Right cardiac atrium (tissue), 5 donors: ENCODE measurements at regions not wholly inside any gene's neighbourhood (a gene's known extent, or its start where the extent isn't known, plus 50 kb on each side); places are given as distances from the start of the nearest gene placed in this dataset.
"Not testable (repeated sequence)": the region's sequence is repeated elsewhere in the genome, so short reads cannot be mapped to it uniquely, and the experiment has no call there.

Experiments used
- ATAC-seq, 2 donors: fragments of 200-7000 bp; cut with Tn5 transposase; one replicate each; pipeline versions ENCODE4 v1.8.0 to v1.9.1; 2020; ENCODE audit warnings: moderate library complexity in 2 of 2, mild to moderate bottlenecking in 1 of 2
- DNase-seq, 3 donors: peaks; one replicate each; pipeline ENCODE4 v3.0.0-alpha.2; 2020
- H3K27ac ChIP-seq: one replicate; pipeline ENCODE4 v1.5.1; 2013; ENCODE audit warnings: mild to moderate bottlenecking, low read length, control low read depth, moderate library complexity
- H3K27me3 ChIP-seq: one replicate; pipeline ENCODE4 v1.6.1; 2013; ENCODE audit not compliant: control insufficient read depth, insufficient read depth
- H3K4me1 ChIP-seq: one replicate; pipeline ENCODE4 v1.6.1; 2013; ENCODE audit warnings: low read length; ENCODE audit not compliant: control insufficient read depth, insufficient read depth
- H3K4me3 ChIP-seq: one replicate; pipeline ENCODE4 v1.5.1; 2013; ENCODE audit warnings: low read length, control low read depth
- H3K9me3 ChIP-seq: one replicate; pipeline ENCODE4 v1.6.1; 2013; ENCODE audit warnings: low read length; ENCODE audit not compliant: control insufficient read depth
- WGBS: extraction: QIAGEN DNeasy Blood & Tissue Kit; methylation state at CpG from one replicate; pipeline ENCODE4 v1.1.7; 2013; 5-methylcytosine and 5-hydroxymethylcytosine counted together
- intact Hi-C, 4 donors: fragments of 100-400 bp; cut with DNase I; formaldehyde crosslinking; loops; one replicate each; pipeline versions ENCODE4 v1.11.0 to v1.14.0; 2022 to 2023
- donor health status: healthy with polysubstance abuse.
- donor health status: DM: no; HTN: yes; CAD: no.
- donor health status: DM: no; HTN: no; CAD: no.
- donor health status: DM: no; HTN: yes; CAD: no; lungs with severe emphysema.
- donor health status: DM: yes; HTN: yes; CAD: no.

DNA sequence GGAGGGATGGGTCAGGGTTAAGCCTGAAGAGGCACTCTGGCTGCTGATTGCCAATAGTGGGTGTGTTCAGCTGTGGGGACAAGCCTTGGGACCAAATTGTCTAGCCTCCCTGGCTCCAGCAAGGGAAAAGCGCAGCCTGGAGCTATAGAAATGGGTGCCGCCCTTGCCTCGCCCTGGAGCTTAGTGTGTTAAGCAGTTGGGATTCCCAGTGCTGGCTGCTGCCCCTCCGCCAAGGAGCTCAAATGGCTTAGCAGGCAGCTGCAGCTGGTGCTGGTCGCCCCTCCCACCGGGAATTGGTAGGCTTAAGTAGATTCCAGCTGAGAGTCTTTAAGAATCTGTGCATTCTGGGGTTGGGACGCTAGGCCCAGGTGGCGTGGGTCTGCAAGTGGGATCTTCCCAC, 662.9 kb upstream of the TBL1XR1 start:
- intact Hi-C loops, result no loop called here
- Histone ChIP-seq H3K27me3 (no peaks in the 10 kb centered on the region), H3K27ac (no peak overlapping the region), H3K4me3 (no peak overlapping the region), H3K4me1 (no peaks in the 10 kb centered on the region), H3K9me3 (no peaks in the 10 kb centered on the region)
- DNase-seq (no peak), ATAC-seq (no peak)
- WGBS, result 96% methylated on average over 8 of the region's 8 CpGs

DNA sequence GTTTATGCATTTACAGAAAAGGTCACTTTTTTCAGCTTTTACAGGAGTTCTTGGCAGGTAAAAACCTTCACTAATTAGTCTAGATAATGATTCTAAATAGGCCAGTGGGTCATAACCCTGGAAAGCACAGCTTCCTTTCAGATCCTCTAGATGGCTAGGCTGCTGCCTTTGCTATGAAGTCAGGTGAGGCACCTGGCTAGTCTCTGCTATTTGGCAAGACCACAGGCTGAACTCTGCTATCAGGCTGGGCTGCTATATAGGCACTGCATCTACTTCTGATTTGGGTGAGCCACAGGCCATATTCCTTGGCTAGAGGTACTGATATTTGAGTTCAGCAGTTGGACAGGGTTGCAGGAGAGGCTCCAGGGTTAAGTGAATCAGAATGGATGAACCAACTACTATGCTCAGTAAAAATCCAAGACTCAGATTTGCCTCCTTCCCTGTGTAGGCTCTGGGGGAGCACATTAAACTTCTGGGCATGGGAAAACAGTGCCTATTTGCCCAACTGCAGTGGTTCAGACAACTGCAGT, 665.7 kb upstream of the TBL1XR1 start:
- Histone ChIP-seq H3K4me1 (no peaks in the 10 kb centered on the region), H3K27me3 (no peaks in the 10 kb centered on the region), H3K9me3 (no peaks in the 10 kb centered on the region), H3K4me3 (no peak overlapping the region), H3K27ac (no peak overlapping the region)
- ATAC-seq, result no peak
- intact Hi-C loops, result no loop called here
- DNase-seq, result no peak

DNA sequence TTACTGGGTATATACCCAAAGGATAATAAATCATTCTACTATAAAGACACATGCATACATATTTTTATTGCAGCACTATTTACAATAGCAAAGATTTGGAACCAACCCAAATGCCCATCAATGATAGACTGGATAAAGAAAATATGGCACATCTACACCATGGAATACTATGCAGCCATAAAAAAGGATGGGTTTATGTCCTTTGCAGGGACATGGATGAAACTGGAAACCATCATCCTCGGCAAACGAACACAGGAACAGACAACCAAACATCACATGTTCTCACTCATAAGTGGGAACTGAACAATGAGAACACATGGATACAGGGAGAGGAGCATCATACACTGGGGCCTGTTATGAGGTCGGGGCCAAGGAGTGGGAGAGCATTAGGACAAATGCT, 665.0 kb upstream of the KCNMB2 start:
- DNase-seq, H3K27me3 ChIP-seq, intact Hi-C loops, H3K9me3 ChIP-seq, H3K4me3 ChIP-seq, H3K27ac ChIP-seq, ATAC-seq, H3K4me1 ChIP-seq: not testable (repeated sequence)
- WGBS, result 99% methylated on average over 3 of the region's 3 CpGs

DNA sequence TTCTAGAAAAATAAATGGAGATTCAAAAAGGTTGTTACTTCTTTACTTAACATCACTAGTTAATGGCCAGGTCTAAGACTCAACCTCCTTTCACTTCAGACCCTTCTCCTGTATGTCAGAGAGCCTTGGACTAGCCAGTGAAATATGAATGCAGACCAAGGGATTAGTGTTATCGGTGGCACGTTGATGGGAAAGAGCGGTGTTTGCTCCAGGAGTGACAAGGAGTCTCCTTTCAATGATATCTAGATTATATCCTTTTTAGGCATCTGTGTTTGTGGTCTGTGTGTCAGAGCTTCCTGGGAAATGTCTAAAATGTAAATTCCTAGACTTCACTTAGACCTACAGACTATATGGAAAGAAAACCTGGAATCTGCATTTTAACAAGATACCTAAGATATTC, 658.0 kb upstream of the KCNMB2 start:
- WGBS, result 75% methylated on average over 3 of the region's 3 CpGs
- ATAC-seq (no peak), DNase-seq (no peak)
- H3K27ac ChIP-seq, result no peak overlapping the region
- H3K4me1 ChIP-seq, result no peaks in the 10 kb centered on the region
- intact Hi-C loops, result no loop called here
- no peaks in the 10 kb centered on the region for H3K9me3 ChIP-seq
- H3K4me3 ChIP-seq, result no peak overlapping the region
- H3K27me3 ChIP-seq, result no peaks in the 10 kb centered on the region

DNA sequence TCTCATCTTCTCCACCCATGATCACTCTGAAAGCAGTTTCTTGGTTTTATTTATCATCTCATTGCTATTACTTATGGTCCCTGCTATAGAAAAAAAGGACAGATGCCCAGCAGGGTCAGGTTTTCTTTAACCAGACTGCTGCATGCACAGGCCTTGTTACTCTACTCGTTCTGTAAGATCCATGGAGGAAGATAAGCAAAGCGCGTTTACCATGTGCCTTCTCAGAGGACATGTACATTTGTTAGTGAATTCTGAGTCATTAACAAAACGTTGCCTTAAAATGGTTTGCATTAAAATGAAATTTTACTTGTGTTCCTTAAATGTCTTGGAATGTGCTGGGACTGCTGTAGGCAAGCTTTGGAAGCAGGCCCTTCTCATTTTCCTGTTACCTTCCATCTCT, 657.3 kb upstream of the KCNMB2 start:
- WGBS, result 88% methylated on average over 4 of the region's 4 CpGs
- Histone ChIP-seq H3K27me3 (no peaks in the 10 kb centered on the region), H3K4me3 (no peak overlapping the region), H3K4me1 (no peaks in the 10 kb centered on the region), H3K9me3 (no peaks in the 10 kb centered on the region), H3K27ac (no peak overlapping the region)
- intact Hi-C loops, result no loop called here
- ATAC-seq (no peak), DNase-seq (no peak)

DNA sequence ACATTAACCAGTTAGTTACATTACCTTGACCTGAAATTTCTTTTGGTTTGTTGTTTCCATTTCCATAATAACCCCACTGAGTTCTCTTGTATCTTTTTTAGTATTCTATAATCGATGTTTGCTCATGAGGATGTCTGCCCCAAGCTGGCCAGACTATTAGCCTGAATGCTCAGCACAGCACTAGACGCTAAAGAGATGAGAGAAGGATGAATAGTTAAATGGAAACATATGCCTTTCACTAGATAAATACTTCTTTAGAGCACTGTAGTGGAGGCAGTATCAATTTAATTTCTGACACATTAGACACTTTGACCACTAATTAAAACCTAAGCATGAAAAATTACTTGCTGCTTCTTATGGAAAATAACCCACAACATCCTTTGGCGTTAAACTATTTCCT, 654.9 kb upstream of the KCNMB2 start:
- no peak for ATAC-seq
- H3K27ac ChIP-seq, result no peak overlapping the region
- intact Hi-C loops, result no loop called here
- no peaks in the 10 kb centered on the region for H3K9me3 ChIP-seq
- WGBS, result 80% methylated on average over 3 of the region's 3 CpGs
- no peaks in the 10 kb centered on the region for H3K27me3 ChIP-seq
- no peaks in the 10 kb centered on the region for H3K4me1 ChIP-seq
- no peak overlapping the region for H3K4me3 ChIP-seq
- no peak for DNase-seq

DNA sequence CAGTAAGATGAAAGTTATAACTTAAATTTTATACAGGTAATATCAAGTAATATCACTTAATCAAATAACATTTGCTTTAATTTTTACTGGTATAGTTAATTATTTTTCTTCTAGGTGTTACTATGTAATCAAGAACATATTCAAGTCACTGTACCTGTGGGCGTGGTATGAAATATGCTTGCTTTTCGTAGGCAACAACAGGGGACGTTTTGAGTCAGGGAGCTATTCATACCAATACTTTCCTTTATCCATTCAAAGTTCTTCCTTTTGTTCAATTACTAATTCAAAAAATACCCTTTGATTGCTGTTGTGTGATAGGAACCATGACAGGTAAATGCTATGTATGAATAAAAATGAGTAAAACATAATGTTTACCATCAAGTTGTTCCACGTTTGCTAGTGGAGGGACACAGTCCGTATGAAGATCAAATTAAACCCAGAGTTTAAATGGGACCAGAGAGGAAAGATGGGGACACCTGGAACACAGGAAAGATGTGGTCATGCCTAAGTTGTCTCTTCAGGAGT, 654.0 kb upstream of the KCNMB2 start:
- H3K4me3 ChIP-seq, result no peak overlapping the region
- intact Hi-C loops, result no loop called here
- no peak overlapping the region for H3K27ac ChIP-seq
- DNase-seq (no peak), ATAC-seq (no peak)
- no peaks in the 10 kb centered on the region for H3K4me1 ChIP-seq
- 95% methylated on average over 5 of the region's 5 CpGs for WGBS
- no peaks in the 10 kb centered on the region for H3K9me3 ChIP-seq
- H3K27me3 ChIP-seq, result no peaks in the 10 kb centered on the region

DNA sequence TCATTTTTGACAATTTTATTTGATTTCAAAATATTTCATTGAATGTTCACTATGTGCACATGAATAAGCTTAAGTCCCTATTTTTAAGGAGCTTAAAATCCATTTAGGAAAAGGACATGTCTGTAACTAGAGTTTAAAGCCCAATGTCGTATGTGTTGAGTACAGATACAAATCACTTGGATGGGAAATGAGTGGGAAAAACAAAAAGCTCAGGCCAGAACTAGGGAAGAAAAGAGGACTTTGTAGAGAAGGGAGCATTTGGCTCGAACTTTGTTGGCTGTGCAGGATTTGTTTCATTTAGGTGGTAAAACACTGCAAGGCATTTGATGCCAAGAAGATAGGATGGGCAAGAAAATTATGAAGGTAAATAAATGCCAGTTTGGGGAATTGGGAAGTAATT, 653.1 kb upstream of the KCNMB2 start:
- ATAC-seq (no peak), DNase-seq (no peak)
- Histone ChIP-seq H3K27ac (no peak overlapping the region), H3K4me3 (no peak overlapping the region), H3K4me1 (no peaks in the 10 kb centered on the region), H3K9me3 (no peaks in the 10 kb centered on the region), H3K27me3 (no peaks in the 10 kb centered on the region)
- WGBS, result 35% methylated on average over 2 of the region's 2 CpGs
- intact Hi-C loops, result no loop called here

DNA sequence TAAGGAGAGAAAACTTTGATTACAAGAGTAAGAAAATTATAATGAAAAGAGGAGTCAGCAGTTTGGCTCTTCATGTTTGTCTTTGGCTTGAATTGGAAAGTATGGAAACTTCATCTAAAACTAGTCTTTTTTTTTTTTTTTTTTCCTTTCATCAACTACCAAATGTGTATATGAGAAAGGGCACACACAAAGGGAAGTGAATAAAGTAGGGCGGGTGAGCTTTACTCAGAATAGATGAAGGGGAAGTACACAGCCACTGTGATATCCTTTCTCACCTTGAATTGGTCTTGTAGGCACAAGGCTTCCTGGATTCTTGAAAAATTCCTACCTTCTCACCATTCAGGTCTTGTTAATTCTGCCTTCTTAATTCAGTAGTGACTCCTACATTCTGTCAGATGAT, 652.3 kb upstream of the KCNMB2 start:
- no peak for DNase-seq
- 77% methylated on average over 1 of the region's 1 CpG for WGBS

DNA sequence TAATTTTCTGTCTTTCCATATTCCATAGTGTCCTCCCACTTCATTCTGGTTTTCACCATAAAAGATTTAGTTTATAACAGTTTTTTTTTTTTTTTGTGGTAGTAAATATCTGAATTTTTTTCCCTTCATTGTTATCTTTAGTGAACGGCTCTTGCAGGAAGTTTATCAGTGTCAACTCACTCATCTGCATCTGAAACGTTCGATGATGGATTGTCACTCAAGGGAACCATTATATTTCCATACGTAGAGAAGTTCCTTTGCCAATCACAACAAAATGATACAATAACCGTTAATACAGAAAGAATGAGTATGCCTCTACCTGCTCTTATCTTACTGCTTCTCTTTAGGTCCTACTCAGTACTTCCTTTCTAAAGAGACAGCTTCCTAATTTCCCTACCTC, 651.2 kb upstream of the KCNMB2 start:
- Histone ChIP-seq H3K9me3 (no peaks in the 10 kb centered on the region), H3K4me3 (no peak overlapping the region), H3K27ac (no peak overlapping the region), H3K27me3 (no peaks in the 10 kb centered on the region), H3K4me1 (peaks cover 1% of the 10 kb centered on the region)
- ATAC-seq (no peak), DNase-seq (no peak)
- 58% methylated on average over 5 of the region's 5 CpGs for WGBS
- intact Hi-C loops, result no loop called here

More for the DNA sequence above, 652.3 kb upstream of the KCNMB2 start:
- Histone ChIP-seq H3K9me3 (no peaks in the 10 kb centered on the region), H3K4me1 (no peaks in the 10 kb centered on the region), H3K4me3 (no peak overlapping the region), H3K27ac (no peak overlapping the region), H3K27me3 (no peaks in the 10 kb centered on the region)
- intact Hi-C loops, result no loop called here
- ATAC-seq, result no peak

DNA sequence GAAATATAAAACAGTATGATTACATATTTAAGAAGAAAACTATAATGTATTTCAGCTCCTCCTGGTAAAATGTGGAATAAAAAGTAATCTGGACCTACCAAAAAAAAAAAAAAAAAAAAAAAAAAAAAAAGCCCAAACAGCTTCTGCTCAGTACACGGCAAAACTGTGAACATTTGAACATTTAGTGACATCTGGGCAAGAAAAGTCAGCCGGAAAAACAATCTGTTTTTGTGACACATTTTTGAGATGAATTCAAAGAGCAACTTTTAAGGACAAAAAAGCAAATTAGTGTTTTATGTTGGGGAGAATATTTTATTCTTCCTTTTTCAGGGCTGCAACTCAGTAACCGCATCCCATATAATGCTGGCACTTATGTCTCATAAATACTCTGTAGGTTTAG, 649.7 kb upstream of the KCNMB2 start:
- intact Hi-C loops, result no loop called here
- WGBS, result 84% methylated on average over 3 of the region's 3 CpGs
- DNase-seq (no peak), ATAC-seq (no peak)
- Histone ChIP-seq H3K9me3 (no peaks in the 10 kb centered on the region), H3K4me1 (peaks cover 1% of the 10 kb centered on the region), H3K27ac (no peak overlapping the region), H3K4me3 (no peak overlapping the region), H3K27me3 (no peaks in the 10 kb centered on the region)

DNA sequence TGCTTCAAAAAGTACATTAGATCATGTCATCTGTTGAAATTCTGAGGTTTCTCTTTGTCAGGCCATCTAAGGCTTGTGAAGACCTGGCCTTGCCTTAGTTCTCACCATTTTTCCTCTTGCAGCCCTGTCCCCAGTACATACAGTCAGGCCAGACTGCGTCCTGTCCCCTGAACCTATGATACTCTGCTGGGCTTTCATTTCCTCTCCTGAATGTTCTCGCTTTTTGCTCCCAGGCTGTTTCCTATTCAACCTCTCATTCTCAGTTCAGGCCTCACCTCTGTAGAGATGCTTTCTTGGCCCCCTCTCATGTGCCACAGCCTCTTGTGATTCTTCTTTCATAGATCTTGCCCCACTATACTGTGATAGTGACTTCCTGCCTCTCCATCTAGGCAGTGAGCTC, 648.8 kb upstream of the KCNMB2 start:
- no peak for ATAC-seq

More for the DNA sequence above, 648.8 kb upstream of the KCNMB2 start:
- 96% methylated on average over 2 of the region's 2 CpGs for WGBS
- intact Hi-C loops, result no loop called here
- Histone ChIP-seq H3K27ac (no peak overlapping the region), H3K4me3 (no peak overlapping the region), H3K9me3 (no peaks in the 10 kb centered on the region), H3K27me3 (no peaks in the 10 kb centered on the region), H3K4me1 (peaks cover 1% of the 10 kb centered on the region)
- no peak for DNase-seq
